ENCODE measurements at regions not wholly inside any gene's neighbourhood (a gene's known extent, or its start where the extent isn't known, plus 50 kb on each side); places are given as distances from the start of the nearest gene placed in this dataset.
"Not testable (repeated sequence)": the region's sequence is repeated elsewhere in the genome, so short reads cannot be mapped to it uniquely, and the experiment has no call there.

GRCh38 chr2:149754722-149755121, 167.1 kb upstream of the MMADHC start:
- not testable (repeated sequence) for DNase-seq (ENCODE audit: low read depth, low spot score)

- no peak for DNase-seq (ENCODE audit: low read depth, low spot score)
These were observed 159.9 kb upstream of the MMADHC start for GRCh38 chr2:149747456-149747855.

- no peak for DNase-seq (ENCODE audit: low read depth, low spot score)
These were observed 158.0 kb upstream of the MMADHC start for GRCh38 chr2:149745396-149746230.

GRCh38 chr2:149744865-149745264, 157.3 kb upstream of the MMADHC start:
- no peak for DNase-seq (ENCODE audit: low read depth, low spot score)

- DNase-seq (ENCODE audit: low read depth, low spot score), result no peak
These were observed 156.4 kb upstream of the MMADHC start for GRCh38 chr2:149743842-149744448.

GRCh38 chr2:149741646-149742045, 154.1 kb upstream of the MMADHC start:
- DNase-seq (ENCODE audit: low read depth, low spot score), result peak; percentile 62

- DNase-seq (ENCODE audit: low read depth, low spot score), result no peak
These were observed 152.9 kb upstream of the MMADHC start for GRCh38 chr2:149740490-149740889.

GRCh38 chr2:149739883-149740265, 152.3 kb upstream of the MMADHC start:
- DNase-seq (ENCODE audit: low read depth, low spot score), result no peak

- no peak for DNase-seq (ENCODE audit: low read depth, low spot score)
These were observed 151.8 kb upstream of the MMADHC start for GRCh38 chr2:149739171-149739882.

GRCh38 chr2:149738767-149739166, 151.2 kb upstream of the MMADHC start:
- no peak for DNase-seq (ENCODE audit: low read depth, low spot score)

- DNase-seq (ENCODE audit: low read depth, low spot score), result no peak
These were observed 150.3 kb upstream of the MMADHC start for GRCh38 chr2:149737896-149738295.

- DNase-seq (ENCODE audit: low read depth, low spot score), result no peak
These were observed 147.8 kb upstream of the MMADHC start for GRCh38 chr2:149735237-149735958.

GRCh38 chr2:149733936-149734685, 146.5 kb upstream of the MMADHC start:
- DNase-seq (ENCODE audit: low read depth, low spot score), result no peak

- DNase-seq (ENCODE audit: low read depth, low spot score), result no peak
These were observed 145.2 kb upstream of the MMADHC start for GRCh38 chr2:149732730-149733290.

GRCh38 chr2:149732001-149732685, 144.6 kb upstream of the MMADHC start:
- no peak for DNase-seq (ENCODE audit: low read depth, low spot score)

- DNase-seq (ENCODE audit: low read depth, low spot score), result no peak
These were observed 143.5 kb upstream of the MMADHC start for GRCh38 chr2:149731079-149731478.

- no peak for DNase-seq (ENCODE audit: low read depth, low spot score)
These were observed 142.0 kb upstream of the MMADHC start for GRCh38 chr2:149729586-149729985.

- no peak for DNase-seq (ENCODE audit: low read depth, low spot score)
These were observed 140.4 kb upstream of the MMADHC start for GRCh38 chr2:149727927-149728326.

GRCh38 chr2:149725234-149725633, 137.7 kb upstream of the MMADHC start:
- no peak for DNase-seq (ENCODE audit: low read depth, low spot score)

GRCh38 chr2:149724091-149724490, 136.5 kb upstream of the MMADHC start:
- DNase-seq (ENCODE audit: low read depth, low spot score), result no peak

Data from smooth muscle cell of the brain vasculature (primary cell).